ENCODE measurements at regions not wholly inside any gene's neighbourhood (a gene's known extent, or its start where the extent isn't known, plus 50 kb on each side); places are given as distances from the start of the nearest gene placed in this dataset.

DNA sequence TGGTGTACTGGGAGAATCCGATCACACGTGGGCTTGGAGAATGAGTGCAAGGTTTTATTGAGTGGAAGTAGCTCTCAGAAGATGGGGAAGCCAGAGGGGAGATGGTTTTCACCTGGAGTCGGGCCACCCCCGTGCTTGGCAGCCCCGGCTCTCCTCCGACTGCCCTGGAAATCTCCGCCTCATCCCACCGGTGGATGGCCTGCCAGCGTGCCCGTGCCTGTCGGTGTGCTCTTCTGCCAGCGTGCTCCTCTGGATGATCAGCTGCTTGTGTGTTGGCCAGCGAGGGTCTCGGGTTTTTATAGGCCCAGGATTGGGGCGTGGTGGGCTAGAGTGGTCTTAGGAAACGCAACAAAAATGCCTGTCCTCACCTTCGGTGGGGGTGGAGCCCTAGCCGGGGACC, 368.0 kb downstream of the FAT4 start:
- ChIA-PET CTCF (no interaction called here), POLR2A (no interaction called here)
- no peaks in the 10 kb centered on the region for H3K4me1 ChIP-seq (ENCODE audit: control insufficient read depth in 2 of 2, insufficient read depth in 2 of 2, low read length in 2 of 2)
- Mint-ChIP-seq H3K4me3 (no peak overlapping the region), H3K27me3 (no peaks in the 10 kb centered on the region), H3K9me3 (ENCODE audit: insufficient read depth) (peaks cover 4% of the 10 kb centered on the region), H3K4me1 (no peaks in the 10 kb centered on the region), H3K27ac (no peak overlapping the region)
- H3K27me3 ChIP-seq (replicated peaks in 1 of 4; ENCODE audit: control extremely low read depth in 1 of 4, control insufficient read depth in 3 of 4, insufficient read depth in 4 of 4, low read length in 3 of 4): no peaks in the 10 kb centered on the region
- H3K9me3 ChIP-seq (ENCODE audit: control extremely low read depth in 1 of 3, control insufficient read depth in 2 of 3, insufficient read depth in 1 of 3, low read length in 2 of 3): peaks cover 0 to 9% (median 1%) of the 10 kb centered on the region in 3 donors
- DNase-seq (no peak), ATAC-seq (ENCODE audit: low read depth) (no peak)
- no peak overlapping the region for H3K9ac ChIP-seq (ENCODE audit: low read length)
- H4K20me1 ChIP-seq (ENCODE audit: control insufficient read depth, insufficient read depth, low read length, poor library complexity, severe bottlenecking): no peaks in the 10 kb centered on the region
- TF ChIP-seq, protein P1, sequence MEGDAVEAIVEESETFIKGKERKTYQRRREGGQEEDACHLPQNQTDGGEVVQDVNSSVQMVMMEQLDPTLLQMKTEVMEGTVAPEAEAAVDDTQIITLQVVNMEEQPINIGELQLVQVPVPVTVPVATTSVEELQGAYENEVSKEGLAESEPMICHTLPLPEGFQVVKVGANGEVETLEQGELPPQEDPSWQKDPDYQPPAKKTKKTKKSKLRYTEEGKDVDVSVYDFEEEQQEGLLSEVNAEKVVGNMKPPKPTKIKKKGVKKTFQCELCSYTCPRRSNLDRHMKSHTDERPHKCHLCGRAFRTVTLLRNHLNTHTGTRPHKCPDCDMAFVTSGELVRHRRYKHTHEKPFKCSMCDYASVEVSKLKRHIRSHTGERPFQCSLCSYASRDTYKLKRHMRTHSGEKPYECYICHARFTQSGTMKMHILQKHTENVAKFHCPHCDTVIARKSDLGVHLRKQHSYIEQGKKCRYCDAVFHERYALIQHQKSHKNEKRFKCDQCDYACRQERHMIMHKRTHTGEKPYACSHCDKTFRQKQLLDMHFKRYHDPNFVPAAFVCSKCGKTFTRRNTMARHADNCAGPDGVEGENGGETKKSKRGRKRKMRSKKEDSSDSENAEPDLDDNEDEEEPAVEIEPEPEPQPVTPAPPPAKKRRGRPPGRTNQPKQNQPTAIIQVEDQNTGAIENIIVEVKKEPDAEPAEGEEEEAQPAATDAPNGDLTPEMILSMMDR (IDR thresholded peaks at IDR 0.05): no peak
- TF ChIP-seq EZH2 (IDR thresholded peaks at IDR 0.05; ENCODE audit: borderline replicate concordance, insufficient read depth, low read depth, low read length, poor library complexity, severe bottlenecking): no peak
- no peak overlapping the region for H3K27ac ChIP-seq (ENCODE audit: low read length in 2 of 2)
- no peaks in the 10 kb centered on the region for H3K36me3 ChIP-seq (replicated peaks in 1 of 2; ENCODE audit: control extremely low read depth in 1 of 2, control insufficient read depth in 1 of 2, extremely low read depth in 1 of 2, insufficient read depth in 2 of 2, low read length in 1 of 2)
- H3K4me3 ChIP-seq (ENCODE audit: control extremely low read depth in 1 of 5, extremely low read depth in 1 of 5, insufficient read depth in 1 of 5, low read depth in 2 of 5, low read length in 4 of 5): no peak overlapping the region
- H3K79me2 ChIP-seq (ENCODE audit: control insufficient read depth, insufficient read depth, low read length): no peaks in the 10 kb centered on the region
- H2AFZ ChIP-seq (ENCODE audit: insufficient read depth, low read depth, low read length, poor library complexity, severe bottlenecking): no peak overlapping the region
- no peak overlapping the region for H3K4me2 ChIP-seq (replicated peaks; ENCODE audit: low read depth, low read length, poor library complexity, severe bottlenecking)
- intact Hi-C loops (cut with micrococcal nuclease): no loop called here
- WGBS (ENCODE audit: insufficient coverage): 93% methylated on average over 14 of the region's 18 CpGs

DNA sequence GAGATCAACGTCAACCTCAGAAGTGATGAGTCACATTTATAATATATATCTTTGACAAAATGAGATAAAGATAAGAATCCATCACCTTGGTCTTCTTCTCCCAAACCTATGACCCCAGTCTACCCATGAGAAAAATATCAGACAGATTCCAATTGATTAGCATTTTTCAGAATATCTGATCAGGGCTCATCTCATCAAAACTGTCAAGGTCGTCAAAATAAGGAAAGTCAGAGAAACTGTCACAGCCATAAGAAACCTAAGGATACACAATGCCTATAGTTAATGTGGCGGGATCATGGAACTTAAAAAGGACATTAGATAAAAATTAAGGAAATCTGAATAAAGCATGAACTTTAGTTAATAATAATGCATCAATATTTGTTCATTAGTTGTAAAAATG, 374.1 kb downstream of the FAT4 start:
- Histone ChIP-seq H3K9ac (ENCODE audit: low read length) (no peak overlapping the region), H3K27ac (ENCODE audit: low read length in 2 of 2) (no peak overlapping the region), H3K4me2 (replicated peaks; ENCODE audit: low read depth, low read length, poor library complexity, severe bottlenecking) (no peak overlapping the region), H3K27me3 (replicated peaks in 1 of 4; ENCODE audit: control extremely low read depth in 1 of 4, control insufficient read depth in 3 of 4, insufficient read depth in 4 of 4, low read length in 3 of 4) (no peaks in the 10 kb centered on the region), H3K9me3 (ENCODE audit: control extremely low read depth in 1 of 3, control insufficient read depth in 2 of 3, insufficient read depth in 1 of 3, low read length in 2 of 3) (peaks cover 0 to 1% (median 0%) of the 10 kb centered on the region in 3 donors), H3K36me3 (replicated peaks in 1 of 2; ENCODE audit: control extremely low read depth in 1 of 2, control insufficient read depth in 1 of 2, extremely low read depth in 1 of 2, insufficient read depth in 2 of 2, low read length in 1 of 2) (no peaks in the 10 kb centered on the region), H3K79me2 (ENCODE audit: control insufficient read depth, insufficient read depth, low read length) (no peaks in the 10 kb centered on the region), H4K20me1 (ENCODE audit: control insufficient read depth, insufficient read depth, low read length, poor library complexity, severe bottlenecking) (no peaks in the 10 kb centered on the region), H3K4me3 (ENCODE audit: control extremely low read depth in 1 of 5, extremely low read depth in 1 of 5, insufficient read depth in 1 of 5, low read depth in 2 of 5, low read length in 4 of 5) (no peak overlapping the region), H3K4me1 (ENCODE audit: control insufficient read depth in 2 of 2, insufficient read depth in 2 of 2, low read length in 2 of 2) (no peaks in the 10 kb centered on the region), H2AFZ (ENCODE audit: insufficient read depth, low read depth, low read length, poor library complexity, severe bottlenecking) (no peak overlapping the region)
- TF ChIP-seq, protein P1 (IDR thresholded peaks at IDR 0.05): no peak
- no peak for TF ChIP-seq EZH2 (IDR thresholded peaks at IDR 0.05; ENCODE audit: borderline replicate concordance, insufficient read depth, low read depth, low read length, poor library complexity, severe bottlenecking)
- peaks cover 2% of the 10 kb centered on the region for H3K9me3 Mint-ChIP-seq (ENCODE audit: insufficient read depth)
- WGBS (ENCODE audit: insufficient coverage): no CpG with 5 or more reads among the region's 3 CpGs
- H3K4me1 Mint-ChIP-seq: no peaks in the 10 kb centered on the region
- no peak overlapping the region for H3K27ac Mint-ChIP-seq
- DNase-seq (no peak), ATAC-seq (ENCODE audit: low read depth) (no peak)
- ChIA-PET CTCF (no interaction called here), POLR2A (no interaction called here)
- intact Hi-C loops (cut with micrococcal nuclease): no loop called here
- H3K27me3 Mint-ChIP-seq: no peaks in the 10 kb centered on the region
- H3K4me3 Mint-ChIP-seq: no peak overlapping the region

Measured in B cell (primary cell).